GM12874 (cell line): ENCODE measurements at regions not wholly inside any gene's neighbourhood (a gene's known extent, or its start where the extent isn't known, plus 50 kb on each side); places are given as distances from the start of the nearest gene placed in this dataset.

ENCODE experiments used
- CTCF ChIP-seq: IDR thresholded peaks from 2 replicates; pipeline ENCODE4 v1.5.1; 2011; ENCODE audit warnings: low read depth, mild to moderate bottlenecking, control low read depth, low read length, moderate library complexity; ENCODE audit not compliant: insufficient read depth

GRCh38 chr12:105862163-105862821 lies 276.5 kb downstream of the NUAK1 start:
- TF ChIP-seq CTCF = no peak

GRCh38 chr12:105864316-105864715 lies 274.4 kb downstream of the NUAK1 start:
- TF ChIP-seq CTCF = no peak

- TF ChIP-seq CTCF = no peak
Observed at GRCh38 chr12:105864901-105865300, 273.9 kb downstream of the NUAK1 start.

- no peak for TF ChIP-seq CTCF
Observed at GRCh38 chr12:105865886-105866285, 272.9 kb downstream of the NUAK1 start.

GRCh38 chr12:105874121-105874520 lies 264.6 kb downstream of the NUAK1 start:
- no peak for TF ChIP-seq CTCF

GRCh38 chr12:105876396-105876927 lies 262.3 kb downstream of the NUAK1 start:
- no peak for TF ChIP-seq CTCF

- TF ChIP-seq CTCF = no peak
Observed at GRCh38 chr12:105878964-105879363, 259.8 kb downstream of the NUAK1 start.
